GM21576 (cell line): ENCODE measurements at regions not wholly inside any gene's neighbourhood (a gene's known extent, or its start where the extent isn't known, plus 50 kb on each side); places are given as distances from the start of the nearest gene placed in this dataset.

Experiments
- ATAC-seq: cut with Tn5 transposase; IDR thresholded peaks from one replicate; pipeline ENCODE4 v1.9.1; 2021; ENCODE audit warnings: mild to moderate bottlenecking, moderate library complexity; ENCODE audit not compliant: unreplicated experiment

DNA sequence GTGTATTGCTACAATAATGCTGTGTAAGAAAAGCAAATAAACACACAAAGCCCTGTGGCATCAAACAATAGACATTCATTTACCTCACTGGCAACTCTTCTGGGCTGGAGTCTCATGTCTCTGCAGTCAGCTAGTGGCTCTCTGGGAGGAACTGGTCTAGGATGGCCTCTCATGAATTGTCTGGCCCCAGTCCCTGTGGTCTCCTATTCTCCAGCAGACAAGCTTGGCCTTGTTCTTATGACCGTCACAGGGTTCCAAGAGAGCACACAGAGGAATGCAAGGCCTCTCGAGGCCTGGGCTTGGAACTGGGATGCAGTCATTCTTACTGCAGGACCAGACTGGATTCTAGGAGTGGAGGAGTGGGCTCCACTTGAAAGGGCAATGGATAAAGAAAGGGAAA, 141.2 kb upstream of the NTM start:
- no peak for ATAC-seq

- no peak for ATAC-seq
These were observed 139.0 kb upstream of the NTM start for GRCh38 chr11:131231317-131231940.

GRCh38 chr11:131232261-131232660, 138.2 kb upstream of the NTM start:
- no peak for ATAC-seq

- no peak for ATAC-seq
These were observed 136.2 kb upstream of the NTM start for GRCh38 chr11:131234221-131234620.

DNA sequence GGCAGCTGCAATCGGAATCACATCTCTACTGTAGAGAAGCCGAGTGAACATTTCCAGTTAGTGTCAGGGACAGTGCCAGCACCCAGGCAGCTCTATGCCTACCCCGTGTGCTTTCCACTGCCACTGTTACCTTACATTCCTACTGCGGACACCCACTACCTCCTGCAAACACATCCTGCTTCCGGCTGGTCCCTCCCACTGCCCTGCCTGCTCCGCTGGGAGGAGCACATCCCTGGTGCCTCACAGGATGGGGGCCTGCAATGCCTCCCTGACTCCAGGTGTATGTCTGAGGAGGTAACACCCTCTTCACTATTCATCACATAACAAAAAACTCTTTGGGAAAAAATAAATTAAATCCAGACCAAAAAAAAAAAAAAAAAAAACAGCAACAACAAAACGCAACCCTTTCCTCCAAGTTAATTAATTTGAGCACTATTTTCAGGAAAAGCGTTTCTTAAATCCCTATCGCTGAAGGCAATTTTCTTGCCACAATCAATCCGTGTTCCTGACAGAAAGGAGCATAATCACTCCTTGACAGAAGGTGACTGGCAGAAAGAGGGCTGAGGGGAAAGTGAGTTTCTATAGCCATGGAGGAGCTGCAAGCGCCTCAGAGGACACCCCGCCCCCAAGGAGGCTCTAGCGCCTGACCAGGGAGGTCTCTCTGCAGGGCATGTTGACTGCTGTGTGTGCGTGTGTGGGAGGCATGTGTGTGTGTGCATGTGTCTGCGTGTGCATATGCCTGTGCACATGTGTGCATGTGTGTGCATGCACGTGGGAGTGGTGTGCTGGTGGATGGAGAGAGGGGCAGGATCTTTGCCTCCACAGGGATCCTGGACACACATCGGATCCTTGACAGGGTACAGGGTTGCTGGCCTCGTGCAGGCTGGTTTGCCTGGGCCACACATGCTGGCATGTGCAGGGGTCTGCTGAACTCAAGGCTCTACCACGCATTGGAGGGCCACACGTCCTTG, 134.8 kb upstream of the NTM start:
- no peak for ATAC-seq

DNA sequence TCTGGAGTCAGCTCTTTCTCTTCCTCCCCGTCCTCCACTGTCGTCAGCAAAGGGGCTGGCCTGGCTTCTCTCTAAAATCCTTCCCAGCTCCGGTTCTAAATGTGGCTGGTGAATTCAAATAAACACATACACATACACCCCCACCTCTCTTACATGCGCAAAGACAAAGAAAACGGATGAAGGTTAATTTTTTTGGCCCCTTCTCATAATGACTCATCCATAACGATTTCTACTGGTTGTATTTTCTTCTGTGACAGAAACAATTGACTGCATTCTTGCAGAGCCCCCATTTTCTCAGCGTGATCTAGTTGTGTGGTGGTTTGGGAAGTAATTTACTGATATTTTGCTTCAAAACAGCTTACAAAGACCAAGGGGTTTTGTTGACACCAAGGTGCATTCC, 130.0 kb upstream of the NTM start:
- ATAC-seq = no peak

DNA sequence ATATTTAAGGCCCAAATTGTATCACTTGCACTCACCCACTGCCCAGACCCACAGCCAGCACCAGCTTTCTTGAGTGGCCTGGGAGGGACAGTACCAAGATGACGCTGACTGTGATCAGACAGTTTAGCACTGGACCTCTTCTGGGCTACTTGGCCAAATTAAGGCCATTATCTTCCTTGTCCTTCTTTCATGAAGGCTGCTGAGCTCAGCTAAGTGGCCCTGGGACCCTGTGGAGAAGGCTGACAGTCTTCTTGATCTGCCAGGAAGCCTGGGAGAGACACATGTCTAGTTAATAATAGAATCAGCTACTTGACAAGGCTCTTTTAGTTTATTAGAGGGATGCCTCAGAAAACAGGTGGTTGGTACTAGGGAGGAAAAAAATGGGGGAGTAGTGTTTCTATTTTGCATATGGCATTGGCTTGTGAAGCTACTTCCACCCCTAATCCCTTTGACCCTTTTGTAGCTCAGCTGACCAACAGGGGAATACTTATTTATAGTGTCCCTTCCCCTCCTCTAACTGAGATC, 127.9 kb upstream of the NTM start:
- no peak for ATAC-seq

DNA sequence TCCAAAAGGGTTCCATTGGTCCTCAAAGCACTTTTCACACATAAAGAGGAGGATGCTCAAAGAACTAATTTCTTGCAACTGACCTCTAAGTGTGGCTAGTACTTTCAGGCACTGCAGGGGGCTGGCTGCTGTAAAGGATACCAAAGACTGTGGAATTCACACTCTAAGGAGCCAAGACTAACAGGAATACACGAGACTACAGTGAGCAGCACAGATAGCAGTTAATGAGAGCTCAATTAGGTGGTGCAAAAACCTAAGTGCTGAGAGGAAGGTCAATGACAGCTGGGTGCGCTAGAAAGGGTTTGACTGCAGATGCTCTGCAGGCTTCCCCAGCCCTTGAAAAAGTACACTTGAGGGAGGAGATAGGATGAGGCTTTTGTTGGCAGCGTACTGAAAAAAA, 124.3 kb upstream of the NTM start:
- no peak for ATAC-seq

- no peak for ATAC-seq
These were observed 123.8 kb upstream of the NTM start for GRCh38 chr11:131246663-131247062.

GRCh38 chr11:131248588-131248987, 121.8 kb upstream of the NTM start:
- ATAC-seq = no peak

DNA sequence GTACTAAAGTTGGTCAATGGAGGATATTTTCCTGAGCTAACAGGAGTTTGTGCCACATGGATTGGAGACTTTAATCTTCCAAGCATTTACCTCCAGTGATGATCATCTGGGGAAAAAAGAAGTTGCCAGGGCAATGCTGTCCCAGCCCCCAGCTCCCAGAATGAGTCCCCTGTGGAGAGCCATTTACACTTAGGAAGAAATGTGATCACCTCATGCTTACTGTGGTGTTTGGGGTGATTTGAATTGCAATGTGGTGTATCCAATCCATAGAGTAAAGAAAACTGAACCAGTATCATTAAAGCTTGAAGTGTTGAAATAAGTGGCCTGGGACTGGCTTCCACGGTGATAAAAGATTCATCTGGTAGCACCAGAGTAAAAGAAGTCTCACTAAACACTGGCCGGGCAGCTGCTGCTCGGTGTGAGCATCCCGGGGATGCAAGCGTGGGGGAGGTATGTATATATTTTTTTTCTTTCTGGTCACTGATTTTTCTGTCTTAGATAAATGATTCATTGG, 117.2 kb upstream of the NTM start:
- ATAC-seq = no peak

DNA sequence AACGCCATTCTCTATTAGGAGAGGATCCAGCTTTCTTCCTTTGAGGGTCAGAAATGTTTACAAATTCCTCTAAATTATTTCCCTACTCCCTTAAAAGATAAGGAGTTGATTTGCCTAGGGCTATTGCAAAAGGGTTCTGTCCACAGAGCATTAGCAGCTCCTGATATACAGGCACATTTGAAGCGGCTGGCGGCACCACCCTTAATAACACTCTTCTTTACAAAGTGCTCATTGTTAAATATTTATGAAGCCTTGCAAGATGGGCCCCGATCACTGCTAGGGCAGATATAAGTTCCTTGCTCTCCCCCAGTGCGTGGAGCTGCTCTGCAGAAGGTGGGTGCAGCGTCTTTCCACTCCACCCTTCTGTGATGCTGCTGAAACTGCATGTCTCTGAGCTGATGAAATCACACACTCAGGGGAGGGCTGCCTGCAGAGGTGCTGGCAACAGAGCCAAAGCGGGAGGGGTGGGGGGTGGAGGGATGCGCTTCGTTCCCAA, 116.7 kb upstream of the NTM start:
- ATAC-seq = no peak

DNA sequence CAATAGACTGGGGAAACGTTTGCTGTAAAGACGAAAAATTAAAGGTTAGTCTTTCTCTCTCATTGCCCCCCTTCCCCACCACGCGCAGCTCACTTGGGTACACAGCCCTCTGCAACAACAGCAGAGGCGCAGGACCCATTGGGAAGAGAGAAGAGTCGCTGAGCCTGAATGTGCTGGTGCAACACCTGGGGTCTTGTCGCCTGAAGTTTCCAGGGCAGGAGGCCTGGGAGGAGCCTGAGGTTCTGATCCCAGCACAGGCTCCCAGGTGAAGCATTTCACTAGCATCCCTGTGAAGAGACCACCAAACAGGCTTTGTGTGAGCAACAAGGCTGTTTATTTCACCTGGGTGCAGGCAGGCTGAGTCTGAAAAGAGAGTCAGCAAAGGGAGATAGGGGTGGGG, 116.2 kb upstream of the NTM start:
- ATAC-seq = no peak

GRCh38 chr11:131274233-131274632, 96.2 kb upstream of the NTM start:
- ATAC-seq = no peak

- ATAC-seq = no peak
These were observed 94.8 kb upstream of the NTM start for GRCh38 chr11:131275580-131275979.

GRCh38 chr11:131278472-131278871, 91.9 kb upstream of the NTM start:
- no peak for ATAC-seq

- ATAC-seq = no peak
These were observed 90.6 kb upstream of the NTM start for GRCh38 chr11:131279654-131280384.

DNA sequence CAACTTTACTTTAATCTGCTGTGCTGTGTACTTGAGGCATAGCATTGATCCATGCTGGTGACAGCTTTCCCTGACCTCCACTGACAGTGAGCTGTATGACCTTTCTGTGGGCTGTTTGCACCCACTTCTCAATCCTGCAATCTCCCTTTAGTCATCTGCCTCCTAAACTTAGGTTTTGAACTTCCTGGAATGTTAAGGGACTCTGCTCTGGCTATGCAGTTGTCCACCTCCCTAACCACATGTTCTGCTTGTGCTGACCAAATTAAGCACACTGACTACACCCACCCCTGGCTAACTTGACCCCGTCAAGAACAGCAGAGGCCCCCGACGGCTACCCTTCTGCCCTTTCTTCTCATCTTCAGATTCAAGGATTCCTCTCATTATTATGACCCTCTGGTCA, 89.1 kb upstream of the NTM start:
- ATAC-seq = no peak

DNA sequence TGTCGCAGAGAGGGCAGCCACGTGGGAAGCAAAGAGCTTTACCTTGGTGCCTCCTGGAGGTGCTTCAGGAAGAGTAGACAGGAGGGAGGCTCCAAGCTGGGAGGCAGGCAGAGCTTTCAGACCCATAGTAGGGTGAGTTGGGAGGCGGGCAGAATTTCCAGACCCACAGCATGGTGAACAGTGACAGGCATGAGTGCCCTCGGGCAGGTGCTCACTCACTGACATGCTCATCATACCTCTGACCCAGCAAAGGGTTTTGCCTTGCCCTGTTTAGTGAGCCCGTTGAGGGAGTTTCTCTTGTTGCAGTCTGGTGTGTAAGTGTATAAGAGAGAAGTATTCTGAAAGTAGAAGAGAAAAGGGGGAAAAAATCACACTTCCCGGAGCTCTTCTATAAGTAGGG, 86.4 kb upstream of the NTM start:
- no peak for ATAC-seq

DNA sequence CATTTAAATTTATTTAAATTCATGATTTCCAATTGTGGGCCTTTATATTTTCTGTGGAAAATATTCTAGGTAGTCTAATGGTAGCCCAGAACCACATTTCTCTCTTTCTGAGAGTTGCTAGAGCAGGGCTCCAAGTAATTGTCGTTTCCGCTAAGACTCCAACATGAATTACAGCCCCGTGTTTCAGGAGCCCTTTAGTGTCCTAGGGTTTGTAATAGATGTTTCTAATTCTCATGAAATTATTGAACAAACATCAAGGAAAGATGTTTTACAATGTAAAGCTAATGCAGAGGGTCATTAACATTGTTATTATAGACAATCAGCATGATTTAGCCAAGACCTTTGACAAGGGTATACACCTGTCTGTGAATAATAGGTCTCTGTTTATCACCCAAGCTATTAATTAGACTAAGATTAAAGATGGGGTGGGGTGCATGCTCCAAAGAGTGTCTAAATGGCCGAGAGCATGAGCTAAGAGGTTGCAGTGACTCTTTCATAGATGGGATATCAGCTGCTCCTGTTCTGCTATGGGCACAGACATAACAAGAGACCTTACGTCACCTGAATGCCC, 81.8 kb upstream of the NTM start:
- ATAC-seq = no peak

DNA sequence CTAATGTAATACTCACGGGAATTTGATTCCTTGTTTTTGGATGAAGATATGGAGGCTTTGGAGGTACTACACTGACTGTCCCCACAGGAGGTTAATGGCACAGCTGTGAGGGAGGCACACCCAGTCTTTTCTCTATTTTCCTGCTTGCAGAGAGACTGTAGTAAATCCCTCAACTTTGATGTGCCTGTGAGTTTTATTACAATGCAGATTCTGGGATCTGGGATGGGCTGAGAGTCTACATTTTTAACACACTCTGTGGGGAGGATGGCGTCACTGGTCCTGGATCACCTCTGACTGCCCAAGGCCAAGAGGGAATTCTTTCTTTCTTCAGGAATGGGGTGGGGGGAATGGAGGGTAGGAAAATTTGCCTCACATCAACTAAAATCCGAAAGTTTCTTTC, 80.2 kb upstream of the NTM start:
- no peak for ATAC-seq
